NCI-H1436 treated with DMSO at 0.1 percent for 48 hours (cell line): ENCODE measurements at regions not wholly inside any gene's neighbourhood (a gene's known extent, or its start where the extent isn't known, plus 50 kb on each side); places are given as distances from the start of the nearest gene placed in this dataset.
"Not testable (repeated sequence)": the region's sequence is repeated elsewhere in the genome, so short reads cannot be mapped to it uniquely, and the experiment has no call there.

Experiments
- DNase-seq: peaks from one replicate; lab custom pipeline; 2025; lab: John Stamatoyannopoulos, UW

GRCh38 chr5:51802551-51803184 is 419.4 kb downstream of the ISL1 start:
- no peak for DNase-seq

GRCh38 chr5:51806677-51807076 is 423.4 kb downstream of the ISL1 start:
- DNase-seq: no peak

GRCh38 chr5:51810592-51810991 is 427.3 kb downstream of the ISL1 start:
- DNase-seq: no peak

GRCh38 chr5:51811883-51812471 is 428.7 kb downstream of the ISL1 start:
- no peak for DNase-seq

GRCh38 chr5:51814817-51815216 is 431.6 kb downstream of the ISL1 start:
- DNase-seq: not testable (repeated sequence)

- no peak for DNase-seq
Observed at GRCh38 chr5:51816427-51816826, 433.2 kb downstream of the ISL1 start.

GRCh38 chr5:51821697-51822096 is 438.4 kb downstream of the ISL1 start:
- no peak for DNase-seq

GRCh38 chr5:51829230-51829629 is 446.0 kb downstream of the ISL1 start:
- DNase-seq: no peak

- DNase-seq: no peak
Observed at GRCh38 chr5:51829691-51830090, 446.4 kb downstream of the ISL1 start.

- DNase-seq: no peak
Observed at GRCh38 chr5:51832934-51833470, 449.8 kb downstream of the ISL1 start.

GRCh38 chr5:51838459-51838858 is 455.2 kb downstream of the ISL1 start:
- no peak for DNase-seq

GRCh38 chr5:51843893-51844292 is 460.6 kb downstream of the ISL1 start:
- DNase-seq: no peak

- no peak for DNase-seq
Observed at GRCh38 chr5:51846015-51846414, 462.8 kb downstream of the ISL1 start.

GRCh38 chr5:51859624-51860023 is 476.4 kb downstream of the ISL1 start:
- no peak for DNase-seq

GRCh38 chr5:51860532-51861018 is 477.3 kb downstream of the ISL1 start:
- no peak for DNase-seq

- no peak for DNase-seq
Observed at GRCh38 chr5:51872144-51872543, 488.9 kb downstream of the ISL1 start.

GRCh38 chr5:51881901-51882300 is 498.7 kb downstream of the ISL1 start:
- no peak for DNase-seq

GRCh38 chr5:51882647-51883046 is 499.4 kb downstream of the ISL1 start:
- DNase-seq: no peak

GRCh38 chr5:51889703-51890102 is 506.5 kb downstream of the ISL1 start:
- no peak for DNase-seq

- no peak for DNase-seq
Observed at GRCh38 chr5:51890435-51891116, 507.3 kb downstream of the ISL1 start.

- no peak for DNase-seq
Observed at GRCh38 chr5:51892680-51893079, 509.4 kb downstream of the ISL1 start.

- no peak for DNase-seq
Observed at GRCh38 chr5:51895834-51896233, 512.6 kb downstream of the ISL1 start.

- peak; percentile 15 for DNase-seq
Observed at GRCh38 chr5:51902512-51902911, 519.3 kb downstream of the ISL1 start.
